HEK293T (cell line): ENCODE measurements at regions not wholly inside any gene's neighbourhood (a gene's known extent, or its start where the extent isn't known, plus 50 kb on each side); places are given as distances from the start of the nearest gene placed in this dataset.

Experiments
- CTCF ChIA-PET: fragments of 350-600 bp; formaldehyde crosslinking; extraction: SDS; loops from one replicate; lab custom pipeline; 2021; ENCODE audit warnings: antibody characterized with exemption, inconsistent platforms; lab: Yijun Ruan, JAX
- POLR2A ChIA-PET: fragments of 350-600 bp; formaldehyde crosslinking; extraction: SDS; loops from one replicate; lab custom pipeline; 2020; ENCODE audit warnings: antibody characterized with exemption, inconsistent platforms; lab: Yijun Ruan, JAX
- DNase-seq: peaks from one replicate; pipeline ENCODE4 v3.0.0; 2012; ENCODE audit warnings: mixed read lengths; ENCODE audit errors: extremely low spot score
- ARNT ChIP-seq: fragments of 450-650 bp; IDR thresholded peaks from 2 replicates; pipeline ENCODE4 v1.6.1; 2017; ENCODE audit warnings: mild to moderate bottlenecking
- BHLHE40 ChIP-seq: fragments of 450-650 bp; IDR thresholded peaks from 2 replicates; pipeline ENCODE4 v1.6.1; 2016; ENCODE audit warnings: mild to moderate bottlenecking, moderate library complexity, borderline replicate concordance
- CTBP1 ChIP-seq: fragments of 450-650 bp; IDR thresholded peaks from 2 replicates; pipeline ENCODE4 v1.6.1; 2016; ENCODE audit warnings: borderline replicate concordance
- ELF4 ChIP-seq: fragments of 450-650 bp; IDR thresholded peaks from 2 replicates; pipeline ENCODE4 v1.6.1; 2017; ENCODE audit warnings: antibody characterized with exemption
- FOXA1 ChIP-seq: fragments of 450-650 bp; IDR thresholded peaks from 2 replicates; pipeline ENCODE4 v1.6.1; 2016; ENCODE audit warnings: mild to moderate bottlenecking
- FOXK2 ChIP-seq: fragments of 450-650 bp; IDR thresholded peaks from 2 replicates; pipeline ENCODE4 v1.6.1; 2016; ENCODE audit warnings: mild to moderate bottlenecking
- FOXM1 ChIP-seq: fragments of 450-650 bp; IDR thresholded peaks from 2 replicates; pipeline ENCODE4 v1.6.1; 2017; ENCODE audit warnings: mild to moderate bottlenecking, borderline replicate concordance
- HDGF ChIP-seq: fragments of 450-650 bp; IDR thresholded peaks from 2 replicates; pipeline ENCODE4 v1.6.1; 2017; ENCODE audit warnings: antibody characterized with exemption, borderline replicate concordance
- L3MBTL2 ChIP-seq: fragments of 450-650 bp; conservative IDR thresholded peaks from 2 replicates; pipeline ENCODE4 v1.6.1; 2016; ENCODE audit warnings: mild to moderate bottlenecking
- LEF1 ChIP-seq: fragments of 450-650 bp; IDR thresholded peaks from 2 replicates; pipeline ENCODE4 v1.6.1; 2017; ENCODE audit warnings: mild to moderate bottlenecking, borderline replicate concordance
- NFRKB ChIP-seq: fragments of 450-650 bp; IDR thresholded peaks from 2 replicates; pipeline ENCODE4 v1.6.1; 2016; ENCODE audit warnings: mild to moderate bottlenecking, moderate library complexity
- PKNOX1 ChIP-seq: fragments of 450-650 bp; IDR thresholded peaks from 2 replicates; pipeline ENCODE4 v1.6.1; 2016
- SP1 ChIP-seq: fragments of 450-650 bp; IDR thresholded peaks from 2 replicates; pipeline ENCODE4 v1.6.1; 2017
- SUZ12 ChIP-seq: fragments of 450-650 bp; IDR thresholded peaks from 2 replicates; pipeline ENCODE4 v1.6.1; 2016; ENCODE audit warnings: mild to moderate bottlenecking
- TARDBP ChIP-seq: fragments of 450-650 bp; IDR thresholded peaks from 2 replicates; pipeline ENCODE4 v1.6.1; 2016
- ZNF384 ChIP-seq: fragments of 450-650 bp; IDR thresholded peaks from 2 replicates; pipeline ENCODE4 v1.6.1; 2016

DNA sequence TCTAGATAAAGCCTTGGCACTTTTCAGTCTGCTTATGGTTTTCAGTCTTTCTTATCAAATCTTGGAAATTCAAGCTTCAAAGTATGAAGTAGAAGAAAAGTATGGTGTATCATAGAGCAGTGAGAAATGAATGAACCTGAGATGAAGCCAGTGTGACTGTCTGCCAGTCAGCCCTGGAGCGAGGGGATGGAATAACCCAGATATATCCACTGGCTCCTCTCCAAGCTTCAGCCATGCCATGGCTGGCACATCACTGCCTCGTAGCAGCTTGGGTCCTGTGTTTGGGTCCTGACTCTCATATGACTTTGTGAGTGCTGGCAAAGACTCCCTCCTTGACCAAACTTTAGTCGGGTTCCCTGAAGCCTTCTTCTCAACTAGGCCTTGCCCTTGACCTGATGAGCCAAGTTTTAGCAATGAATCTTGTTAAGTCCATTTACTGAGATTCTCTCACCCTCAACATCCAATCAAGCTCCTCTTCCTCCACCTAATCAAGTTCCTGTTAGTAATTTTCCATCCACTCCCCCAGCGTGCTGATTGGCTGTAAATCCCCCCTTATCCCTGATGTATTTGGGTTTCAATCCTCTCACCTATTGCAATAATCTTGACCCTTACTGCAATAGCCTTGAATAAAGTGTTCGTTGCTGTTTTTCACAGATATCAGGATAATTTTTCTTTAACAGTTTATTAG, 62.5 kb upstream of the PRDX6 start:
- ChIA-PET POLR2A (no interaction called here), CTCF (no interaction called here)
- TF ChIP-seq CTBP1 (no peak), NFRKB (no peak), BHLHE40 (no peak), SP1 (no peak), FOXM1 (no peak), ARNT (no peak), FOXK2 (no peak), SUZ12 (no peak), TARDBP (no peak), ELF4 (no peak), ZNF384 (no peak), HDGF (no peak), L3MBTL2 (no peak)
- DNase-seq, result no peak

- no peak for DNase-seq
- CTCF ChIA-PET, result no interaction called here
- POLR2A ChIA-PET, result no interaction called here
- no peak for TF ChIP-seq ELF4
- no peak for TF ChIP-seq CTBP1
- no peak for TF ChIP-seq SUZ12
- no peak for TF ChIP-seq LEF1
- TF ChIP-seq SP1, result no peak
- TF ChIP-seq ZNF384, result no peak
- TF ChIP-seq FOXA1, result no peak
- no peak for TF ChIP-seq TARDBP
- TF ChIP-seq L3MBTL2, result no peak
- TF ChIP-seq HDGF, result no peak
- TF ChIP-seq PKNOX1, result no peak
- no peak for TF ChIP-seq ARNT
- no peak for TF ChIP-seq NFRKB
- no peak for TF ChIP-seq BHLHE40
- no peak for TF ChIP-seq FOXM1
Measured at GRCh38 chr1:173415490-173415889, 61.6 kb upstream of the PRDX6 start.

- no peak for DNase-seq
- POLR2A ChIA-PET, result no interaction called here
- CTCF ChIA-PET, result no interaction called here
- TF ChIP-seq SUZ12 (no peak), FOXM1 (no peak), BHLHE40 (no peak), FOXA1 (no peak), PKNOX1 (no peak)
Measured at GRCh38 chr1:173415905-173416450, 61.2 kb upstream of the PRDX6 start.

DNA sequence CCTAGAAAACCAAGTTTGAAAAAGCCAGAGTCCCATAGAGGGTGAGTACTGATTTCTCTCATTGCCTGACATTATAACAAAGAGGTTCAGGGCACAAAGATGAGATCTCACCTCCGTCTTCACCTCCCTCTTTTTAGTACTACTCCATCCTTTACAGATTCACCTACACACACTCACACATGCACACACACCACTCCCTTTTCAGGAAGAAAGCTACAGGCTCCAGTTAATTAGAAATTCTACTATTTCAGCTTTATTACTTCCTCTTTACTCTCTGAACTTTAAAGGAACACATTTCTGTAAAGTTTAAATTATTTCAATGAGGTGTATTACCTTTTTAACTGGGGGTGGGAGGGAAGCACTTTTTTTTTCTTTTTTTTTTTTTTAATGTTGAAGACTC, 59.6 kb upstream of the PRDX6 start:
- ChIA-PET CTCF (no interaction called here), POLR2A (no interaction called here)
- no peak for TF ChIP-seq SUZ12
- no peak for TF ChIP-seq SP1
- no peak for TF ChIP-seq L3MBTL2
- no peak for TF ChIP-seq ZNF384
- no peak for TF ChIP-seq HDGF
- TF ChIP-seq FOXM1, result no peak
- no peak for TF ChIP-seq ELF4
- DNase-seq, result no peak

GRCh38 chr1:173418107-173418985, 58.8 kb upstream of the PRDX6 start:
- no peak for DNase-seq
- TF ChIP-seq FOXM1 (no peak), ARNT (no peak), HDGF (no peak), BHLHE40 (no peak), SP1 (no peak), FOXA1 (no peak), NFRKB (no peak), L3MBTL2 (no peak), PKNOX1 (no peak), SUZ12 (no peak), CTBP1 (no peak), FOXK2 (no peak), LEF1 (no peak), TARDBP (no peak), ZNF384 (no peak), ELF4 (no peak)
- ChIA-PET CTCF (interaction anchor here (0.6 kb wide), 1 partner anchor 697 kb away, joined by 3 read pairs; no protein-coding TSS in a partner anchor), POLR2A (no interaction called here)
